Activated CD4-positive, CD25-positive, alpha-beta regulatory T cell (primary cell): ENCODE measurements at regions not wholly inside any gene's neighbourhood (a gene's known extent, or its start where the extent isn't known, plus 50 kb on each side); places are given as distances from the start of the nearest gene placed in this dataset.
"Not testable (repeated sequence)": the region's sequence is repeated elsewhere in the genome, so short reads cannot be mapped to it uniquely, and the experiment has no call there.

ENCODE experiments used
- DNase-seq, 4 experiments: peaks; one replicate each; lab custom pipeline; 2025; lab: John Stamatoyannopoulos, UW

DNA sequence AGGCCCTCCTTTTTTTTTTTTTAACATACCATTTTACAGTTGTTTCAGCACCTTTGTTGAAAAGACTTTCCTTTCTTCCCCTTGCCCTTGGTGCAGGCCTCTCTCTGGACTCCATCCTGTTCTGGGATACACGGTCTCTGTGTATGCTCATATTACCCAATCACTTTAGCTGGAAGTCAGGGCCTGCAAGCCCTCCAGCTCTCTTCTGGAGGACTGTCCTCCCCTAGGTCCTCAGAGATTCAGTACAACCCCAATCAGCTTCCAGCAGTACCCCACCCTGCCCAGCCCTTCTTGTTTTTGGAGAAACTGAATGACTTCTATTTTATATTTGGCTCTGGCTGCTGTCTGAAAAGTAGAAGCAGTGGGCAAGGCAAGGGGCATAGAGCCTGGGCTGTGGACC is 270.8 kb downstream of the KLF13 start:
- DNase-seq, result no peak

DNA sequence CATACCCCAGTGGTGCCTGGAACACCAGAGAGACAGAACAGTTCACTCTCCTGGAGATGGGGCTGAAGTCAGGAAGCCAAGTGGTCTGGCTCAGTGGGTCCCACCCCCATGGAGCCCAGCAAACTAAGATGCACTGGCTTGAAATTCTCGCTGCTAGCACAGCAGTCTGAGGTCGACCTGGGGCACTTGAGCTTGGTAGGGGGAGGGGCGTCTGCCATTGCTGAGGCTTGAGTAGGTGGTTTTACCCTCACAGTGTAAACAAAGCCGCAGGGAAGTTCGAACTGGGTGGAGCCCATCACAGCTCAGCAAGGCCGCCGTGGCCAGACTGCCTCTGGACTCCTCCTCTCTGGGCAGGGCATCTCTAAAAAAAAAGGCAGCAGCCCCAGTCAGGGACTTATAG is 272.0 kb downstream of the KLF13 start:
- DNase-seq, result no peak

DNA sequence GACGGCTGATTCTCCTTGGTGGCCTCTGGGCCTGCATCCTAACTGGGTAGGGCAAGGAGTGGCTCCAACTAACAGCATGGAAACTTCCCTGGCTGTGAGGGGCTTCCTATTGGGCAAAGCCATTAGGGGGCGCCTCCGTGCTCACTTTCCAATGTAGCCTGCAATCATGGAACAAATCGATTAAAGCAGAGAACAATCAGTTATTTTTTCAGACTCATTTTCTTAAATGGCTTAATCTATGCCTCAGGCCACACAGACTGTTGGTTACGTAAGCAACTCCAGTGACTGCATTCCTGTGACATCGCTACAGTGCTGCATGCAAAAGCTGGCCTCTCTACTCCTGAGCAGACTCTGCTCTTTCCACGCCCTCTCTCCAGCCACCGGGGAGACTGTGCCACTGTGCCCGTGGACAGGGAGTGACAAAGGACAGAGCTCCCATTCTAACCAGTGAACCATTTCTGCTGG is 278.9 kb downstream of the KLF13 start:
- no peak for DNase-seq

DNA sequence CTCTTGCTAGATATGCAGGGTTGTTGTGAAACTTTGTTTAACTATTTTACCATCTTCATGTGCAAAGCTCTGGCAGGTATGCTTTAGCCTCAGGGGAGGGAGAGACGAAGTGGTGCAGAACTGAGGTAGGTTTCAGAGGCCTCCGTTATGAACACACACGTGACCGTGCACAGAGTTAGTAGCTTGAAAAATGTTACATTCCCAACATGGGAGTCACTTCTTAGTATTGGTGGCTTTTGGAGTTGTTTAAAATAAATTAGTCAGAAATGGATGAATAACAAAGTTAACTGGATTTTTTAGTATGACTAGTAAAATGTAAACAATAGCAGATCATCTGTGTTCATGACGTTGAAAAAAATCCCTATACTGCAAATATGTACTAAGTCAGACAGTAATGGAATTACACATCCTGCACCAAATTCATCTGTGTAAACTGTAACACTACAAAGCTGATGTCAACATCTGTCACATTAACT is 279.6 kb downstream of the KLF13 start:
- DNase-seq, result no peak

GRCh38 chr15:31606931-31607497 is 280.4 kb downstream of the KLF13 start:
- no peak for DNase-seq

GRCh38 chr15:31607656-31608055 is 281.0 kb downstream of the KLF13 start:
- no peak for DNase-seq

DNA sequence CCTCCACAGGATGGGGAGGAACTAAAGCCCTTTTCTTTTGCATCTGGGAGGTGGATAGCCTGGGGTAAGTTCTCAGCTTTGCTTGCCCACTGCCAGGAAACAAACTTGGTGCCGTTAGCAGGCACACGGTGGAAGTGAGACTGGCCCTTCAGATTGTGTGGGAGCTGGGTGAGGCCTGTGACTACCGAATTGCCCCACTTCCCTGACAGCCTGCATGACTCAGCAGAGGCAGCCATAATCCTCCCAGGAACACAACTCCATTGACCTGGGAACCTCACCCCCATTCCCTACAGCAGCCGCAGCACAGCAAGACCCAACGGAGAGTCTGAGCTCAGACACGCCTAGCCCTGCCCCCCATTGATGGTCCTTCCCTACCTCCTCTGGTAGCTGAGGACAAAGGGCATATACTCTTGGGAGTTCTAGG is 282.6 kb downstream of the KLF13 start:
- no peak for DNase-seq

GRCh38 chr15:31609906-31610305 is 283.3 kb downstream of the KLF13 start:
- DNase-seq, result no peak

DNA sequence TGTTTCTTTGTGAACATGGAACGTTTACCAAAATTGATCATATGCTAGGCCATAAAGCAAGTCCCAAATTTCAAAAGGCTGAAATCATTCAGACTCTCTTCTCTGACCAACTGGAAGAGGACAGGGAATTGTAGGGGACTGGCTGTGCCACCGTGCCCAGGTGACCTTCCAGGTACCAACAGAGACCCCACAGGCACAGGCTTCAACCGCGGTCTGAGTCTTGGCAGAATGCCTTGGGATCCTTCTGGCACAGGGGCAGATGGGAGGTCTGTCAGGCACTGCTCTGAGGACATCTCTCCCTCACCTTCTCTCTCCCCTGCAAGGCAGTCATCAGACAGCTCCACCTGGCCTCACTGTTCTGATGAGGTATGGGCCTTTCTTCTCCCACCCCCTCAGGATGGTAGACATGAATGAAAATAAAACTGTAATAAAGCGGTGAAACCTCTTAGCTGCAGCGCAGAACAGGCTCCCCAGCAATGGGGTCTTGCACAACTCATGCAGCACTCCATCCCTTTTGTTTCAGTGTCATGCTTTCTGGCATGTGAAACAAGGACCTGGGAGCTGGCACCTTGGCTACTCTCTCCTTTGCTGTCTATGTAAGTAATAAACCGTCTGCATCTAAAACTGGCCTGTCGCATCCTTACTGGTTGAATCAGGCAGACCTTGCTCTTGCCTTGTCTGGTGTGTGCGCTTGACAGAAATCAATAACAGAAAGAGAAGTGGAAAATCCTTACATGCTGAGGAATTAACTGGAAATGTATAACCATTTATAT is 289.2 kb downstream of the KLF13 start:
- no peak for DNase-seq

DNA sequence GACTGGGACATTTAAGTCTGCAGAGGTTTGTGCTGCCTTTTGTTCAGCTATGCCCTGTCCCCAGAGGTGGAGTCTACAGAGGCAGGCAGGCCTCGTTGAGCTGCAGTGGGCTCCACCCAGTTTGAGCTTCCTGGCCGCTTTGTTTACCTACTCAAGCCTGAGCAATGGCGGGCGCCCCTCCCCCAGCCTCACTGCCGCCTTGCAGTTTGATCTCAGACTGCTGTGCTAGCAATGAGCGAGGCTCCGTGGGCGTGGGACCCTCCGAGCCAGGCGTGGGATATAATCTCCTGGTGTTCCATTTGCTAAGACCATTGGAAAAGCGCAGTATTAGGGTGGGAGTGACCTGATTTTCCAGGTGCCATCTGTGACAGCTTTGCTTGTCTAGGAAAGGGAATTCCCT is 296.7 kb downstream of the KLF13 start:
- not testable (repeated sequence) for DNase-seq

DNA sequence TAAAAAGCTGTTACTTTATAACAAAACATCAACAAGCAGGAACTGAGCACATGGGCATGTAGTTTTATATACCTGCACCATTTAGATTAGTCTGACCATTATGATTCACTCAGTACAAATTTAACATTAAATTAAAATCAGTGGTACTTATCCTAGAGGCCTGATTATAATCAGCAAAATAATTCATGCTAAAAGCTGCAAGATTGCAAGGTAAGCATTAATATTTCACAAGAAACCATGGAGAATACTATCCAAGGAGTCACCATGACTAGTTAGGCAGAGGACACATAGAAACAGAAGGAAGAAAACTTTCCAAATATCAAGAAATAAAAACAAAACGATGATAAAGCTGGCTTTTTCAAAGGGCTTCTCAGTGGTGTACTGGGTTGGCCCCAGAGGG is 297.5 kb downstream of the KLF13 start:
- not testable (repeated sequence) for DNase-seq

DNA sequence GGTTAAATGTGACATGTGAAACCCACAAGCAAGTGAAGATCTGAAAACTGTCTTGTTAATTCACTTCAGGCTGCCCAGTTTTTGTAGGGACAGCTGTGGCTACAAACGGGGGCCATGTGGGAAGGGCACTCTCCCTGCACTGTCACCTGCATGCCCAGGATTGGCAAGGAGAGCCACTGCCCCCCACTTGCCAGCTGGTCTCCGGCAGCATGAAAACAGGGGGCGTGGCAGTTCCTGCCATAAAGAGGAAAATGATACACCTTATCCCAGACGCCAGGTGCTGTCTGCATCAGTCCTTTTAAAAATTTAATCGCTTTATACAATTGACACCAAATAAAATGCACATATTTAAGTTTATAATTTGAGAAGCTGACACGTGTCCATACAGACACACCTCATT is 309.1 kb downstream of the KLF13 start:
- DNase-seq, result not testable (repeated sequence)

DNA sequence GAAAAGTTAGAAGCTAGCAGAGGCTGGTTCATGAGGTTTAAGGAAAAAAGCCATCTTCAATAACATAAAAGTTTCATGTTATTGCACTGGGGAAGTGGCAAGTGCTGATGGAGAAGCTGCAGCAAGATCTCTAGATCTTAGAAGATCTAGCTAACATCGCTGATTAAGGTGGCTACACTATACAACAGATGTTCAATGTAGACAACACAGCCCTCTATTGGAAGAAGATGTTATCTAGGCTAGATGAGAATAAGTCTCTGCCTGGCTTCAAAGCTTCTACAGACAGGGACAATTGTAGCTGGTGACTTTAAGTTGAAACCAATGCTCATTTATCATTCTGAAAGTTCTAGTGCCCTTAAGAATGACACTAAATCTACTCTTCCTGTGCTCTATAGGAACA is 310.3 kb downstream of the KLF13 start:
- DNase-seq, result not testable (repeated sequence)

- DNase-seq, result not testable (repeated sequence)
These were observed 317.3 kb downstream of the KLF13 start for GRCh38 chr15:31643955-31644354.

GRCh38 chr15:31644761-31645160 is 318.1 kb downstream of the KLF13 start:
- not testable (repeated sequence) for DNase-seq

DNA sequence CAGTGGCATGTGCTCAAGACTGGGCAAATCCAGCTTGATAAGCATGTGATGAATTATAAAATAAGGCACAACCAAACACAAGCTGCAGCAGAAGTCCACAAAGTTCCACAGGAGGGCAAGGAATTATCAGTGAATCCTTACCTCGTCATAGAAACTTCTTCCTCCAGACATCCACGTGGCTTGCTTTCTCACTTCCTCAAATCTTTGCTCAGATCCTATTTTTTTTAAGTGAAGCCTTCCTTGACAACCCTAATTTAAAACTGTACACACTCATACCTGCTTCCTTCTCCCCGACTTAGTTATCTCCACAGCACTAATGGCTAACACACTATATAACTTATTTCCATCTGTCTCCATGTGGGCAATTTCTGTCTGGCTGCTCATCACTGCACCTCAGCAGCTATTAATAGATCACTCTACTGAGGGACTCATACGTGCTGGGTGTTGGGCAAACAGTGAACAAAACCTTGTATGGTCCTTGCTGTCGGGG is 320.7 kb downstream of the KLF13 start:
- DNase-seq, result not testable (repeated sequence)

DNA sequence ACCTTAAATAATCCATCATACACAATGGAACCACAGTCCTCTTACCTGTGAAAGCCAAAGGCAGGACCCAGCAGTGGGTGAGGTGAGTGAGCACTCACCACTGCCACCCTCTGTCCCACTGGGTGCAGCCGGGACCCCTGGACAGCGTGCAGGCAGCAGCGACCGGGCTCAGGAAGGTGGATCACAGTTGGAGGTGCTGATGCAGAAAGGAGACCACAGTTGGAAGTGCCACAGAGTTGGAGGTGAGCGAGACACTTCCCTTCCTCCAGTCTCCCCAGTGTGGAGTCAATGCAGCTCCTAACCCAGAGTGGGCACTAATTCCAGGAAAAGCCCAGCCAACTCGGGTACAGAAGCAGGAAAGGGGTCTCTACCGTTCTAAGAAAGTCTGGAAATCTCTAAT is 323.0 kb downstream of the KLF13 start:
- not testable (repeated sequence) for DNase-seq

DNA sequence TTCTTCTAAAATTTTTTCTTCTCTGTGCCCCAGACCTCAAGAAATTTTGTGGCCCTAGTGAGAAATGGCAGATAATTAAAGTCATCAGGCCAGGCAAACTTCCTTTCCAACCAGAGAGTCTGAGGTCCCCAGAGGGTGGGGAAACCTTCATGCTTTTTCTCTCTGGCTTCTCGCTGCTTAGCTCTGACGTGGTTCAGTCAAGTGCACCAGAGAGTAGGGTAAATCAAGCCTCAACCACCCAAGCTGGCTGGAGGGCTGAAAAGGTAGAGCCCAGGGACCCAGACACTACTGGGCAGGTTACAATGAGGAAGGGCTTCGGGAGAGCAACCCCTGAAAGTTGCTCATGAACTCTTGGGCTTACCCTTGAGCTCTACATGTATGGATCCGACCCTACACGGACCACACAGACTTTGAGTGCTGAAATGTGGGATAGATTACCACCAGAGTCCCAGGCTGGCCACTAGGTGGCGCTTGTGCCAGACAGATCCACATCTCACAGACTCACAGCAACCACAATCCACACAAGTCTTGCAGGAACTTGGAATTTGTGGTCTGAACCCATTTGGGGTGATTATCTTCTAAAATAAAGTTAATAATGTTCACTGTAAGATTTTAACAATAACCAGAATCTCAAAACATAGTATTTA is 323.5 kb downstream of the KLF13 start:
- DNase-seq, result not testable (repeated sequence)

DNA sequence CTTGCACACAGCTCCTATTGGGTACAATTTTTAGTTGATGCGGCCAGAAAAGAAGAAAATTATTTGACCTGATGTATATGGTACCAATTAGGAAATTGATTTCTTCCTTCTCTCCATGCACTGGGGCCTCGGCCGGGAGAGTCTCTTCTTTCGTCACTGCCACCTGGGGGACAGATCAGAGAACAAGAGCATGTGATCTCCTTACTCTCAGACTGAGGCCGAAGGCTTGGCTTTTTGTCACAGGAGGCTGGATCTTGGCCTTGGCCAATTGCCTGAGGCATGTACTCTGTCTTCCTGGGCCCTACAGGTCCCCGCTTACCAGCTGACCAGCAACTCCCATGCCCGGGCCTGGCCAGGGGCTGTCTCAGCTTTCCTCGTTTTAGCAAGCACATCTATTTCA is 330.3 kb downstream of the KLF13 start:
- DNase-seq, result not testable (repeated sequence)

- DNase-seq, result no peak
These were observed 334.2 kb downstream of the KLF13 start for GRCh38 chr15:31660816-31661215.

DNA sequence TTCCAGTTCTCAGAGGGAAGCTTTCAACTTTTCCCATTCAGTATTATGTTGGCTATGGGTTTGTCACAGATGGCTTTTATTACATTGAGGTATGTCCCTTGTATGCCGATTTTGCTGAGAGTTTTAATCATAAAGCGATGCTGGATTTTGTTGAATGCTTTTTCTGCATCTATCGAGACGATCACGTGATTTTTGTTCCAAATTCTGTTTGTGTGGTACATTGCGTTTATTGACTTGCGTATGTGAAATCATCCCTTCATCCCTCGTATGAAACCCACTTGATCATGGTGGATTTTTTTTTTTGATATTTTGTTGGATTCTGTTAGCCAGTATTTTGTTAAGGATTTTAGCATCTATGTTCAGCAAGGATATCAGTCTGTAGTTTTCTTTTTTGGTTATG is 339.1 kb downstream of the KLF13 start:
- not testable (repeated sequence) for DNase-seq

- DNase-seq, result not testable (repeated sequence)
These were observed 342.7 kb downstream of the KLF13 start for GRCh38 chr15:31669158-31669908.
